ENCODE measurements at regions not wholly inside any gene's neighbourhood (a gene's known extent, or its start where the extent isn't known, plus 50 kb on each side); places are given as distances from the start of the nearest gene placed in this dataset.

- Mint-ChIP-seq H3K36me3 (no peaks in the 10 kb centered on the region), H3K9me3 (peaks cover 20% of the 10 kb centered on the region), H3K4me1 (no peaks in the 10 kb centered on the region), H3K4me3 (no peak overlapping the region), H3K27me3 (ENCODE audit: low read depth) (no peaks in the 10 kb centered on the region), H3K27ac (no peak overlapping the region)
- DNase-seq (ENCODE audit: low spot score in 2 of 2, unreplicated experiment in 2 of 2): no peak
- no peak for TF ChIP-seq CTCF (IDR thresholded peaks at IDR 0.05; ENCODE audit: unreplicated experiment)
Observed at GRCh38 chr3:109713288-109713687, 375.9 kb upstream of the DPPA4 start.

- no peak for TF ChIP-seq CTCF (IDR thresholded peaks at IDR 0.05; ENCODE audit: unreplicated experiment)
- no peaks in the 10 kb centered on the region for H3K27me3 Mint-ChIP-seq (ENCODE audit: low read depth)
- H3K36me3 Mint-ChIP-seq: no peaks in the 10 kb centered on the region
- no peak overlapping the region for H3K4me3 Mint-ChIP-seq
- peaks cover under 1% of the 10 kb centered on the region for H3K9me3 Mint-ChIP-seq
- no peak overlapping the region for H3K27ac Mint-ChIP-seq
- DNase-seq (ENCODE audit: low spot score in 2 of 2, unreplicated experiment in 2 of 2): no peak
- no peaks in the 10 kb centered on the region for H3K4me1 Mint-ChIP-seq
Observed at GRCh38 chr3:109715707-109716106, 378.4 kb upstream of the DPPA4 start.

GRCh38 chr3:109718850-109719249 lies 381.5 kb upstream of the DPPA4 start:
- no peak overlapping the region for H3K27ac Mint-ChIP-seq
- DNase-seq (ENCODE audit: low spot score in 2 of 2, unreplicated experiment in 2 of 2): no peak
- no peak for TF ChIP-seq CTCF (IDR thresholded peaks at IDR 0.05; ENCODE audit: unreplicated experiment)
- peaks cover 11% of the 10 kb centered on the region for H3K9me3 Mint-ChIP-seq
- no peak overlapping the region for H3K4me3 Mint-ChIP-seq
- no peaks in the 10 kb centered on the region for H3K36me3 Mint-ChIP-seq
- no peaks in the 10 kb centered on the region for H3K4me1 Mint-ChIP-seq
- no peaks in the 10 kb centered on the region for H3K27me3 Mint-ChIP-seq (ENCODE audit: low read depth)

GRCh38 chr3:109728861-109729494 lies 391.6 kb upstream of the DPPA4 start:
- Mint-ChIP-seq H3K4me3 (no peak overlapping the region), H3K36me3 (peaks cover 1% of the 10 kb centered on the region)
- no peak for DNase-seq (ENCODE audit: low spot score in 2 of 2, unreplicated experiment in 2 of 2)

GRCh38 chr3:109731639-109732473 lies 394.5 kb upstream of the DPPA4 start:
- Mint-ChIP-seq H3K4me3 (no peak overlapping the region), H3K9me3 (peaks cover 11% of the 10 kb centered on the region), H3K27ac (no peak overlapping the region), H3K4me1 (peaks cover 6% of the 10 kb centered on the region), H3K36me3 (peaks cover 10% of the 10 kb centered on the region), H3K27me3 (ENCODE audit: low read depth) (no peaks in the 10 kb centered on the region)
- peak; percentile 91 for TF ChIP-seq CTCF (IDR thresholded peaks at IDR 0.05; ENCODE audit: unreplicated experiment)
- DNase-seq (ENCODE audit: low spot score in 2 of 2, unreplicated experiment in 2 of 2): peak in 1 of 2 experiments; percentile 42

More at GRCh38 chr3:109728861-109729494, 391.6 kb upstream of the DPPA4 start:
- no peak for TF ChIP-seq CTCF (IDR thresholded peaks at IDR 0.05; ENCODE audit: unreplicated experiment)
- peaks cover 4% of the 10 kb centered on the region for H3K9me3 Mint-ChIP-seq
- no peak overlapping the region for H3K27ac Mint-ChIP-seq
- H3K27me3 Mint-ChIP-seq (ENCODE audit: low read depth): no peaks in the 10 kb centered on the region
- no peaks in the 10 kb centered on the region for H3K4me1 Mint-ChIP-seq
